Smooth muscle cell (in vitro differentiated cells): ENCODE measurements at regions not wholly inside any gene's neighbourhood (a gene's known extent, or its start where the extent isn't known, plus 50 kb on each side); places are given as distances from the start of the nearest gene placed in this dataset.

Source experiments
- DNase-seq: peaks from one replicate; lab custom pipeline; 2025; ENCODE audit not compliant: unreplicated experiment; lab: John Stamatoyannopoulos, UW
- H2AFZ ChIP-seq: fragments of 200-600 bp; sonication (generic); 2 replicates; pipeline ENCODE4 v1.6.0; 2016; ENCODE audit warnings: antibody characterized with exemption, low read depth, mild to moderate bottlenecking
- H3F3A ChIP-seq: fragments of 200-600 bp; sonication (generic); 2 replicates; pipeline ENCODE4 v1.6.0; 2017; ENCODE audit warnings: antibody characterized with exemption, low read depth
- H3K27ac ChIP-seq: fragments of 200-600 bp; sonication (generic); 2 replicates; pipeline ENCODE4 v1.5.1; 2016; ENCODE audit warnings: low read depth, mild to moderate bottlenecking
- H3K27me3 ChIP-seq: fragments of 200-600 bp; sonication (generic); 2 replicates; pipeline ENCODE4 v1.6.1; 2016; ENCODE audit warnings: low read depth, mild to moderate bottlenecking
- H3K36me3 ChIP-seq: fragments of 200-600 bp; sonication (generic); 2 replicates; pipeline ENCODE4 v1.5.1; 2016; ENCODE audit warnings: low read depth
- H3K4me1 ChIP-seq: fragments of 200-600 bp; sonication (generic); 2 replicates; pipeline ENCODE4 v1.5.1; 2016; ENCODE audit warnings: low read depth
- H3K4me2 ChIP-seq: fragments of 200-600 bp; sonication (generic); 2 replicates; pipeline ENCODE4 v1.6.0; 2016; ENCODE audit warnings: mild to moderate bottlenecking
- H3K4me3 ChIP-seq: fragments of 200-600 bp; sonication (generic); 2 replicates; pipeline ENCODE4 v1.5.1; 2016; ENCODE audit warnings: mild to moderate bottlenecking
- H3K79me2 ChIP-seq: fragments of 200-600 bp; sonication (generic); 2 replicates; pipeline ENCODE4 v1.6.0; 2016; ENCODE audit warnings: low read depth, mild to moderate bottlenecking
- H3K9ac ChIP-seq: fragments of 200-600 bp; sonication (generic); 2 replicates; pipeline ENCODE4 v1.6.0; 2016; ENCODE audit warnings: low read depth
- H3K9me3 ChIP-seq: fragments of 200-600 bp; sonication (generic); replicated peaks from 2 replicates; pipeline ENCODE4 v1.5.1; 2016; ENCODE audit warnings: low read depth
- H4K20me1 ChIP-seq: fragments of 200-600 bp; sonication (generic); 2 replicates; pipeline ENCODE4 v1.6.0; 2016; ENCODE audit warnings: low read depth
- CTCF ChIP-seq: fragments of 200-600 bp; sonication (generic); IDR thresholded peaks from 2 replicates; pipeline ENCODE4 v1.5.1; 2017; ENCODE audit warnings: borderline replicate concordance, mild to moderate bottlenecking, antibody characterized with exemption; ENCODE audit not compliant: insufficient read depth, poor library complexity, severe bottlenecking
- WGBS: methylation state at CpG from one replicate; pipeline ENCODE4 v1.1.7; 2016; ENCODE audit warnings: low lambda C conversion rate; 5-methylcytosine and 5-hydroxymethylcytosine counted together

- H3K4me2 ChIP-seq = no peak overlapping the region
- H3K9me3 ChIP-seq = no peaks in the 10 kb centered on the region
- H2AFZ ChIP-seq = no peak overlapping the region
- peaks cover 9% of the 10 kb centered on the region for H3K4me1 ChIP-seq
- no peak overlapping the region for H3K27ac ChIP-seq
- peaks cover 28% of the 10 kb centered on the region for H3F3A ChIP-seq
- H3K79me2 ChIP-seq = no peaks in the 10 kb centered on the region
- no peaks in the 10 kb centered on the region for H4K20me1 ChIP-seq
- no peak for TF ChIP-seq CTCF
- H3K27me3 ChIP-seq = no peaks in the 10 kb centered on the region
- no peaks in the 10 kb centered on the region for H3K36me3 ChIP-seq
- no peak for DNase-seq
- H3K4me3 ChIP-seq = no peak overlapping the region
- no peak overlapping the region for H3K9ac ChIP-seq
Measured at GRCh38 chr3:69443457-69443920, 57.6 kb upstream of the FRMD4B start.

DNA sequence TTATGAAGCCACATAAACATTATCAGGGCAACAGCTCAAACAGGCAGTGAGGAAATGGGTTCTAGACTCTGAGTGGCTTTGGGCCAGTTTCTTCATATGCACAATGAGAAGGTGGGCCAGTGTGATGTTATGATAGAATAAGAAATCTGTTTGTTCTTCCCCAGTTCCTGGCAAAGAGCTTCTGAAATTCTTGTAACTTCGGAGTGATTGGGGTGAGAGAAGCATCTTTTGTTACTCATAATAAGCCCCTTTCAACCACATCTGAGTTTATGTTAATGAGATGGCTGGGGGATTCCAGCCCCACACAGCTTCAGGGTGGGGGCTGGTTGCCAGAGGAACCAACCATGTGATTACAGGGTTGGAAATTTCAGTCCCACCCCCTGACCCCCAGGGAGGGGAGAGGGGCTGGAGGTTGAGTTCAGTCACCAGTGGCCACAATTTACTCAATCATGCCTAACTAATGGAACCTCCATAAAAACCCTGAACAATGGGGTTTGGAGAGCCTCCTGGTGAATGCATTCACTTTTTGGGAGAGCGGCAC lies 57.0 kb upstream of the FRMD4B start:
- H2AFZ ChIP-seq = no peak overlapping the region
- no peak for DNase-seq
- no peak overlapping the region for H3K9ac ChIP-seq
- WGBS = 69% methylated on average over 2 of the region's 2 CpGs
- H3K4me1 ChIP-seq = peaks cover 9% of the 10 kb centered on the region
- no peak overlapping the region for H3K4me3 ChIP-seq
- H4K20me1 ChIP-seq = no peaks in the 10 kb centered on the region
- no peaks in the 10 kb centered on the region for H3K9me3 ChIP-seq
- H3K27ac ChIP-seq = no peak overlapping the region
- H3K79me2 ChIP-seq = no peaks in the 10 kb centered on the region
- H3K36me3 ChIP-seq = no peaks in the 10 kb centered on the region
- H3F3A ChIP-seq = peaks cover 28% of the 10 kb centered on the region
- H3K4me2 ChIP-seq = no peak overlapping the region
- no peak for TF ChIP-seq CTCF
- no peaks in the 10 kb centered on the region for H3K27me3 ChIP-seq

DNA sequence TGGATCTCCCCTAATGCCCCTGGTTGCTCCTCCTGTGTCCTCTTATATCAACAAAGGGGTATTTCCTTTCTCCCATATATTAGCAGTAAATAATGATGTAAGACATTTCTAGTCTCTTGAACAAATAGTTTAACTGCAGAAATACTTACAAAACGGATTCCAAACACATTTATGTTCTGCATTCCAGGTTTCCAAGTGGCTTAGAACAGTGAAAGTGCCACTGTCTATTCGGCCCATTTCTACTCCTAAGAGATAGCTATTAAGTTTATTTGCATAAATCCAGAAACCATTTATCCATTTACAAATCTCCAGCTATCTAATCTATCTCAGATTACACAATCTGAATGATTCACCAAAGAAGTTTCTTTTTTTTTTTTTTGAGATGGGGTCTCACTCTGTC lies 55.8 kb upstream of the FRMD4B start:
- Histone ChIP-seq H3K79me2 (no peaks in the 10 kb centered on the region), H3K36me3 (no peaks in the 10 kb centered on the region)
- no peak for TF ChIP-seq CTCF

DNA sequence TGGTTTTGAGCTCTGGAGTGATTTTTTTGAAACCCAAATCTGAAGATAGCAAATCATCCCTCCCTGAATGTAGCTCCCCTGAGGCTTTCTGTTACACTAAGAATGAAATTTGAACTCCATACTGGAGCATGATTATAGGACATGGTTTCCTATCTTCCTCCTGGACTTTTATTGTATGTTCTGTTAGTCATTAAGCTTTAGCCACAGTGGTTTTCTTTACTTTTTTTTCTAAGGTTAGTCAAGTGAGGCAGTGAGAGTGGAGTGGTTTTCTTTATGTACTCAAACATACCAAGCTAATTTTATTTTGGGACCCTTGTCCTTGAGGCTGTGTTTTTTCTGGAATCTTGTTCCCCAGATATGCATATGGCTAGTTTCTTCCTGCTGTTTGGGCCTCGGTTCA lies 55.2 kb upstream of the FRMD4B start:
- Histone ChIP-seq H3K27me3 (no peaks in the 10 kb centered on the region), H3K79me2 (no peaks in the 10 kb centered on the region), H2AFZ (no peak overlapping the region), H3K36me3 (no peaks in the 10 kb centered on the region), H3K4me2 (peak overlapping the region; percentile 44), H3K4me1 (peaks cover 9% of the 10 kb centered on the region), H3K9me3 (no peaks in the 10 kb centered on the region), H3K9ac (no peak overlapping the region), H3F3A (peaks cover 28% of the 10 kb centered on the region), H3K4me3 (no peak overlapping the region), H4K20me1 (no peaks in the 10 kb centered on the region), H3K27ac (peak overlapping the region; percentile 35)
- DNase-seq = no peak
- no peak for TF ChIP-seq CTCF
- WGBS = 33% methylated on average over 1 of the region's 1 CpG

More for the DNA sequence above, 55.8 kb upstream of the FRMD4B start:
- peak overlapping the region; percentile 35 for H3K27ac ChIP-seq
- peaks cover 28% of the 10 kb centered on the region for H3F3A ChIP-seq
- no peak for DNase-seq
- H3K9ac ChIP-seq = no peak overlapping the region
- H2AFZ ChIP-seq = no peak overlapping the region
- no peak overlapping the region for H3K4me3 ChIP-seq
- H3K4me1 ChIP-seq = peaks cover 9% of the 10 kb centered on the region
- no peaks in the 10 kb centered on the region for H3K9me3 ChIP-seq
- H3K27me3 ChIP-seq = no peaks in the 10 kb centered on the region
- 56% methylated on average over 2 of the region's 2 CpGs for WGBS
- H3K4me2 ChIP-seq = peak overlapping the region; percentile 44
- no peaks in the 10 kb centered on the region for H4K20me1 ChIP-seq
